Skeletal muscle satellite cell (primary cell): ENCODE measurements at regions not wholly inside any gene's neighbourhood (a gene's known extent, or its start where the extent isn't known, plus 50 kb on each side); places are given as distances from the start of the nearest gene placed in this dataset.

Experiments
- H3K27me3 ChIP-seq: 2 replicates; pipeline ENCODE4 v1.7.0; 2013; ENCODE audit warnings: low read length; ENCODE audit not compliant: control insufficient read depth, insufficient read depth
- H3K36me3 ChIP-seq: 2 replicates; pipeline ENCODE4 v1.7.0; 2013; ENCODE audit warnings: mild to moderate bottlenecking, control low read depth, low read length; ENCODE audit not compliant: insufficient read depth
- H3K4me1 ChIP-seq: 2 replicates; pipeline ENCODE4 v1.7.0; 2013; ENCODE audit warnings: low read length; ENCODE audit not compliant: control insufficient read depth, insufficient read depth
- H3K4me2 ChIP-seq: 2 replicates; pipeline ENCODE4 v1.7.0; 2013; ENCODE audit warnings: mild to moderate bottlenecking, low read length
- H3K4me3 ChIP-seq: 2 replicates; pipeline ENCODE4 v1.7.0; 2013; ENCODE audit warnings: low read length
- H3K9ac ChIP-seq: 2 replicates; pipeline ENCODE4 v1.7.0; 2013; ENCODE audit warnings: mild to moderate bottlenecking, low read depth, low read length, moderate library complexity
- H3K9me3 ChIP-seq: replicated peaks from 2 replicates; pipeline ENCODE4 v1.7.0; 2013; ENCODE audit warnings: mild to moderate bottlenecking, control low read depth, low read length

DNA sequence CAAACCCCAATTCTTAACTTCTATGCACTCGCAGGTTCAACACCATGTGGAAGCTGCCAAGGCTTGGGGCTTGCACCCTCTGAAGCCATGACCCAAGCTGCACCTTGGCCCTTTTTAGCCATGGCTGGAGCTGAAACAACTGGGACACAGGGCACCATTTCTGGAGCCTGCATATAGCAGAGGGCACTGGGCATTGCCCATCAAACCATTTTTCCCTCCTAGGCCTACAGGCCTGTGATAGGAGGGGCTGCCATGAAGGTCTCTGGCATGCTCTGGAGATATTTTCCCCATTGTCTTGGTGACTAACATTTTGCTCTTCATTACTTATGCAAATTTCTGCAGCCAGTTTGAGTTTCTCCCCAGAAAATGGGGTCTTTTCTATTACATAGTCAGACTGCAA is 484.7 kb downstream of the EPHA7 start:
- Histone ChIP-seq H3K4me3 (no peak overlapping the region), H3K4me2 (no peak overlapping the region), H3K36me3 (no peaks in the 10 kb centered on the region), H3K9ac (no peak overlapping the region), H3K9me3 (no peaks in the 10 kb centered on the region), H3K27me3 (no peaks in the 10 kb centered on the region), H3K4me1 (no peaks in the 10 kb centered on the region)

- no peak overlapping the region for H3K4me2 ChIP-seq
- H3K9ac ChIP-seq = no peak overlapping the region
- H3K4me3 ChIP-seq = no peak overlapping the region
- H3K4me1 ChIP-seq = no peaks in the 10 kb centered on the region
- H3K27me3 ChIP-seq = no peaks in the 10 kb centered on the region
- no peaks in the 10 kb centered on the region for H3K36me3 ChIP-seq
- no peaks in the 10 kb centered on the region for H3K9me3 ChIP-seq
These were observed 489.2 kb downstream of the EPHA7 start for GRCh38 chr6:92930171-92930570.

DNA sequence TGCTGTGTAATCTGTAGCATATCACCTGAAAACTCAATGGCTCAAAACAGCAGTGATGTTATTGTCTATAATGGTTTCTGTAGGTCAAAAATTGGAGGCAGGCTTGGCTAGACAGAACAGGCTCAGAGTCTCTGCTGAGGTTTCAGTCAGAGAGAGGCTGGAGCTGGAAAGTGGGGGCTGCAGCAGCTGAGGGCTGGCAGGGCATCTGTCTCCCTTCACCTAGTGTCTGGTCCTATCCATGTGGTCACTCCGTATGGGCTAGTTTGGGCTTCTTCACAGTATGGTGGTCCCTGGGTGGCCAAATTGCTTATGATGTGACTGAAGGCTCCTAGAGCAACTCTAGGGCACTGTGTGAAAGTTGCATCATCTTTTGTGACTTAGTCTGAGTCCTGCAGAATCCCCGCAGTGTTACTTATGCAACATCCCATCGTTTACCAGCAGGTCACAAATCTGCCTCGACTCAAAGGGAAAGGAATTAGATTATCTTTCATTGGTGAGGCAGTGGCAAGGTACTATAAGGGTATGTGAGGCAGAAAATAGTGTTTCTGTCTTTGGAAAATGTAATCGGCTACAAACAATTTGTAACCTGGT is 497.0 kb downstream of the EPHA7 start:
- no peaks in the 10 kb centered on the region for H3K36me3 ChIP-seq
- no peak overlapping the region for H3K9ac ChIP-seq
- H3K27me3 ChIP-seq = no peaks in the 10 kb centered on the region
- no peaks in the 10 kb centered on the region for H3K9me3 ChIP-seq
- no peaks in the 10 kb centered on the region for H3K4me1 ChIP-seq
- H3K4me3 ChIP-seq = no peak overlapping the region
- no peak overlapping the region for H3K4me2 ChIP-seq

- Histone ChIP-seq H3K4me2 (no peak overlapping the region), H3K4me3 (no peak overlapping the region), H3K9ac (no peak overlapping the region), H3K27me3 (no peaks in the 10 kb centered on the region), H3K4me1 (no peaks in the 10 kb centered on the region), H3K36me3 (no peaks in the 10 kb centered on the region), H3K9me3 (no peaks in the 10 kb centered on the region)
These were observed 503.9 kb downstream of the EPHA7 start for GRCh38 chr6:92915466-92915865.

DNA sequence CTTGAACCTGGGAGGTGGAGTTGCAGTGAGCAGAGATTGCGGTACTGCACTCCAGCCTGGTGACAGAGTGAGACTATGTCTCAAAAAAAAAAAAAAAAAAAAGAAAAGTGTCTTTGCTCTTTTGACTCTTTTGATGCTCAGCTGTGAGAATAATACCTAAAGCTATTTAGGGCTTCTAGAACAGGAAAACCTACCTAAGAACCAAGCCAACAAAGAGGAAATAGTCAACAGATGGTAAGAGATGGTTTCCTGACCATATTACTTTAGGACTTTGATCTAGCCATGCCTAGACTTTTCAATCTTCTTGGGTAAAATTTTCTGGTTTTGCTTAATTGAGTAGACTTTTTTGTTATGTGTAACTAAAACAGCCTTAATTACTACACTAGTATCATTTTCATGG is 508.1 kb downstream of the EPHA7 start:
- H3K4me1 ChIP-seq = no peaks in the 10 kb centered on the region
- no peaks in the 10 kb centered on the region for H3K27me3 ChIP-seq
- no peak overlapping the region for H3K4me3 ChIP-seq
- no peak overlapping the region for H3K4me2 ChIP-seq
- no peaks in the 10 kb centered on the region for H3K9me3 ChIP-seq
- no peaks in the 10 kb centered on the region for H3K36me3 ChIP-seq
- no peak overlapping the region for H3K9ac ChIP-seq

DNA sequence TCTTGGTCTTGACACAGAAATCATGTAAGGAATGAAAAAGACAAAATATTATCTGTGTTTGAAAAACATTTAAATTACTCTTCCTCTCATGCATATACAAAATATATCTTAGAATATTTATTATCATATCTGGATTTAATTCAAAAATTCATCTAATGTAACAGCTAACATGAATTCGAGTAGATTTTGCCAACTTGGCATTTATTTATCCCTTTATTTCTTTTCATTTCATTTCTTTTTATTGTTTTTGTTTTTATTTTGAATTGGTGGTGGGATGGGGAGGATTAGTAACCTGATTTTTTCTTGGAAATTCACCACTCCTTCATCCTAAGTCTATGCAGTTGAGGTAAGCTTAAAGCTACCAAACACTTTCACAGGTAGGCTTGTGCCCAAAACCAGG is 508.7 kb downstream of the EPHA7 start:
- no peak overlapping the region for H3K9ac ChIP-seq
- no peak overlapping the region for H3K4me3 ChIP-seq
- no peaks in the 10 kb centered on the region for H3K27me3 ChIP-seq
- no peak overlapping the region for H3K4me2 ChIP-seq
- no peaks in the 10 kb centered on the region for H3K4me1 ChIP-seq
- H3K9me3 ChIP-seq = no peaks in the 10 kb centered on the region
- no peaks in the 10 kb centered on the region for H3K36me3 ChIP-seq

GRCh38 chr6:92906385-92906784 is 513.0 kb downstream of the EPHA7 start:
- H3K9me3 ChIP-seq = no peaks in the 10 kb centered on the region
- no peaks in the 10 kb centered on the region for H3K27me3 ChIP-seq
- no peaks in the 10 kb centered on the region for H3K4me1 ChIP-seq
- H3K4me3 ChIP-seq = no peak overlapping the region
- H3K4me2 ChIP-seq = no peak overlapping the region
- no peaks in the 10 kb centered on the region for H3K36me3 ChIP-seq
- no peak overlapping the region for H3K9ac ChIP-seq

- no peak overlapping the region for H3K4me3 ChIP-seq
- H3K27me3 ChIP-seq = no peaks in the 10 kb centered on the region
- H3K4me2 ChIP-seq = no peak overlapping the region
- H3K9ac ChIP-seq = no peak overlapping the region
- H3K36me3 ChIP-seq = no peaks in the 10 kb centered on the region
- H3K4me1 ChIP-seq = no peaks in the 10 kb centered on the region
- peaks cover 4% of the 10 kb centered on the region for H3K9me3 ChIP-seq
These were observed 525.6 kb downstream of the EPHA7 start for GRCh38 chr6:92893741-92894140.

- Histone ChIP-seq H3K27me3 (no peaks in the 10 kb centered on the region), H3K4me2 (no peak overlapping the region), H3K36me3 (no peaks in the 10 kb centered on the region), H3K9me3 (peaks cover 4% of the 10 kb centered on the region), H3K4me3 (no peak overlapping the region), H3K9ac (no peak overlapping the region), H3K4me1 (no peaks in the 10 kb centered on the region)
These were observed 526.7 kb downstream of the EPHA7 start for GRCh38 chr6:92892626-92893170.

- Histone ChIP-seq H3K27me3 (no peaks in the 10 kb centered on the region), H3K4me1 (no peaks in the 10 kb centered on the region), H3K4me3 (no peak overlapping the region), H3K36me3 (no peaks in the 10 kb centered on the region), H3K4me2 (no peak overlapping the region), H3K9me3 (peaks cover 4% of the 10 kb centered on the region), H3K9ac (no peak overlapping the region)
These were observed 531.0 kb downstream of the EPHA7 start for GRCh38 chr6:92888316-92888715.

DNA sequence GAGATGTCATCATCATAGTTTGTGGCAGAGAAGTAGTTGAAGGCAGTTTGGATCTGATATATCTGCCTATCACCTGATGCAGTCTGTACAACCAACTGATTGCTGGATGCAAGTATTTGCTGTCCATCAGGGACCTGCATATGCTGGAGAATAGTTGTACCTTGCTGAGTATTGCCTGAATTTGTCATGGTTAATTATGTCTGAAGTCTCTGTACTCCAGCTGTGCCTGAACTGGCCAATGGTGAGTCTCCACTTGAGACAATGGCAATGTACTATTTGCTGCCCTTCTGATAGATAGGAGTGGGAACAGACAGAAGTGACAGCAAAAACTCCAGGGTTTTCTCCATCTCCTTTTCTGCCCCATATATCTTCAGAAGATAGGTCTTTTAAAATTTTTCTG is 531.5 kb downstream of the EPHA7 start:
- H3K9ac ChIP-seq = no peak overlapping the region
- H3K4me2 ChIP-seq = no peak overlapping the region
- no peaks in the 10 kb centered on the region for H3K27me3 ChIP-seq
- no peaks in the 10 kb centered on the region for H3K36me3 ChIP-seq
- no peak overlapping the region for H3K4me3 ChIP-seq
- H3K4me1 ChIP-seq = no peaks in the 10 kb centered on the region
- H3K9me3 ChIP-seq = peaks cover 4% of the 10 kb centered on the region

DNA sequence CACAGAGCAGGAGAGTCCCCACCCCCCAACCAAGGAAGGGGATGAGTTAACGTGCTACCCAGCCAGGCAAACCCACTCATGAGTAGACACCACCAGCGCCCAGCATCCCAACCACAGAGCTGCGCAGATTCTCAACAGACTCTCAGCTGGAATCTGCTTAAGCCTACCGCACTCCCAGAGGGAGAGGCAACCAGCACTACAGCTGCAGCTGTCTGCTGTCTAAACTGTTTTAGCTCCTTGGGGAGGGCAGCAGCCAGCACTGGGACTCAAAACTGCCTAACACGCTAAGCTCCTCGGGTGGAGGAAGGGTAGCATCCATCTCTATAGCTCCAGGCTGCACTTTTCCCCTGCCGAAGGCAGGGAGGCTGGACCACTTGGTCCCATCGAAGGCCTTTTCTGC is 539.8 kb downstream of the EPHA7 start:
- no peaks in the 10 kb centered on the region for H3K36me3 ChIP-seq
- H3K4me1 ChIP-seq = no peaks in the 10 kb centered on the region
- no peak overlapping the region for H3K4me3 ChIP-seq
- H3K9me3 ChIP-seq = peaks cover 3% of the 10 kb centered on the region
- no peak overlapping the region for H3K9ac ChIP-seq
- no peak overlapping the region for H3K4me2 ChIP-seq
- H3K27me3 ChIP-seq = no peaks in the 10 kb centered on the region
